ENCODE measurements at regions not wholly inside any gene's neighbourhood (a gene's known extent, or its start where the extent isn't known, plus 50 kb on each side); places are given as distances from the start of the nearest gene placed in this dataset.

DNA sequence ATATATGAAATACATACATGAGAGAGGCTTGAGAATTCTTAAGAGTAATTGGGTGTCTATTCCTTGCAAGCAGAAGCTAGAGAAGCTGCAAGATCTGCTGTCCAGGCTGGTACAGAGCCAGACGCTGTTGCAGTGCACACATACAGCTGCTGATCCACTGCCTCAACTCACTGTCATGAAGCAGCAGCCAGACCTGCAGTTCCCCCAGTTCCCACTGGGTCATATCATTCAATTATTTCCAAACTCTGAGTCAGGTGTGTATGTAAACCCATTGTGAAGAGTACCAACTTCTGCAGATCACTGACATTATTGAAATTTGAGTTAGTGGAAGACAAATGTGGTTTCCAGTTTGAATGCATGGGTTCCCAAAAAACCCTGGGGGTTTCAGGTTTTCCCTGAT, 1212.8 kb upstream of the ADGRL3 start:
- Histone ChIP-seq H2AFZ (no peak overlapping the region), H3K27me3 (ENCODE audit: insufficient read depth) (no peaks in the 10 kb centered on the region), H3K36me3 (ENCODE audit: insufficient read depth) (no peaks in the 10 kb centered on the region), H3F3A (replicated peaks; ENCODE audit: low read depth) (no peaks in the 10 kb centered on the region), H3K9me2 (ENCODE audit: insufficient read depth) (no peaks in the 10 kb centered on the region), H3K4me1 (ENCODE audit: insufficient read depth) (no peaks in the 10 kb centered on the region), H3K79me2 (replicated peaks; ENCODE audit: insufficient read depth) (no peaks in the 10 kb centered on the region), H3K27ac (ENCODE audit: low read depth) (no peak overlapping the region), H4K20me1 (replicated peaks; ENCODE audit: insufficient read depth) (no peaks in the 10 kb centered on the region), H3K4me2 (no peak overlapping the region), H3K4me3 (no peak overlapping the region)
- Mint-ChIP-seq H3K27ac (no peak overlapping the region), H3K4me3 (no peak overlapping the region), H3K27me3 (ENCODE audit: insufficient read depth, low read depth, poor library complexity) (no peaks in the 10 kb centered on the region), H3K4me1 (no peaks in the 10 kb centered on the region), H3K9me3 (no peaks in the 10 kb centered on the region), H3K36me3 (ENCODE audit: low read depth) (no peaks in the 10 kb centered on the region)
- no peak for TF ChIP-seq EZH2 (IDR thresholded peaks at IDR 0.05; ENCODE audit: low read depth, unreplicated experiment)
- no peak for DNase-seq (ENCODE audit: low spot score)
- ATAC-seq: no peak

DNA sequence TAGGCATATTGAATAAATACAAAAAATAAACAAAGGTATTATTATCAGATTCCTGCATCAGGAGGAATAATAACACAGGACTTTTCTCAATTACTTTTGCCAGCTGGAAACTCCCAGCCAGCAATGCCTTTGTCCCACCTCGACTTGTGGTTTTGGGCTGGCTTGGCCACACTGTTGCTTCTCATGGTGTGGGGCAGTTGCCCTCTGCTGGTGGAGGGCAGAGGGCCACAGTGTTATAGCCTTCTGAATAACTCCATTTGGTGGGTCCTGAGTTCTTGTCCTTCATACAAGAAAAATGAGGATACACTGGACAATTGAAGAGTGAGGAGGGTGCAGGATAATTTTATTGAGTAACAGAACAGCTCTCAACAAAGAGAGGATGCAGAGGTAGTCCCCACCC, 1206.0 kb upstream of the ADGRL3 start:
- H3K4me1 ChIP-seq (ENCODE audit: insufficient read depth): no peaks in the 10 kb centered on the region
- no peaks in the 10 kb centered on the region for H4K20me1 ChIP-seq (replicated peaks; ENCODE audit: insufficient read depth)
- H3K36me3 Mint-ChIP-seq (ENCODE audit: low read depth): peaks cover 31% of the 10 kb centered on the region
- no peak for ATAC-seq
- no peaks in the 10 kb centered on the region for H3K27me3 Mint-ChIP-seq (ENCODE audit: insufficient read depth, low read depth, poor library complexity)
- H3K27ac Mint-ChIP-seq: no peak overlapping the region
- no peaks in the 10 kb centered on the region; the same call in 1 of the 2 replicates for H3K9me2 ChIP-seq (ENCODE audit: insufficient read depth)
- no peaks in the 10 kb centered on the region for H3K4me1 Mint-ChIP-seq
- H3K4me3 Mint-ChIP-seq: no peak overlapping the region
- no peak for DNase-seq (ENCODE audit: low spot score)
- H3K27ac ChIP-seq (ENCODE audit: low read depth): no peak overlapping the region
- no peaks in the 10 kb centered on the region for H3F3A ChIP-seq (replicated peaks; ENCODE audit: low read depth)
- H3K4me3 ChIP-seq: no peak overlapping the region
- peak; percentile 24 to 47; a peak in 3 of 4 replicates for TF ChIP-seq CTCF (conservative IDR thresholded peaks at IDR 0.05; ENCODE audit: low read depth in 2 of 2)
- no peak for TF ChIP-seq NANOG (IDR thresholded peaks at IDR 0.05; ENCODE audit: borderline replicate concordance)
- TF ChIP-seq ZNF331 (CRISPR knock-in tag; IDR thresholded peaks at IDR 0.05; ENCODE audit: low read depth): no peak
- TF ChIP-seq, protein P1, sequence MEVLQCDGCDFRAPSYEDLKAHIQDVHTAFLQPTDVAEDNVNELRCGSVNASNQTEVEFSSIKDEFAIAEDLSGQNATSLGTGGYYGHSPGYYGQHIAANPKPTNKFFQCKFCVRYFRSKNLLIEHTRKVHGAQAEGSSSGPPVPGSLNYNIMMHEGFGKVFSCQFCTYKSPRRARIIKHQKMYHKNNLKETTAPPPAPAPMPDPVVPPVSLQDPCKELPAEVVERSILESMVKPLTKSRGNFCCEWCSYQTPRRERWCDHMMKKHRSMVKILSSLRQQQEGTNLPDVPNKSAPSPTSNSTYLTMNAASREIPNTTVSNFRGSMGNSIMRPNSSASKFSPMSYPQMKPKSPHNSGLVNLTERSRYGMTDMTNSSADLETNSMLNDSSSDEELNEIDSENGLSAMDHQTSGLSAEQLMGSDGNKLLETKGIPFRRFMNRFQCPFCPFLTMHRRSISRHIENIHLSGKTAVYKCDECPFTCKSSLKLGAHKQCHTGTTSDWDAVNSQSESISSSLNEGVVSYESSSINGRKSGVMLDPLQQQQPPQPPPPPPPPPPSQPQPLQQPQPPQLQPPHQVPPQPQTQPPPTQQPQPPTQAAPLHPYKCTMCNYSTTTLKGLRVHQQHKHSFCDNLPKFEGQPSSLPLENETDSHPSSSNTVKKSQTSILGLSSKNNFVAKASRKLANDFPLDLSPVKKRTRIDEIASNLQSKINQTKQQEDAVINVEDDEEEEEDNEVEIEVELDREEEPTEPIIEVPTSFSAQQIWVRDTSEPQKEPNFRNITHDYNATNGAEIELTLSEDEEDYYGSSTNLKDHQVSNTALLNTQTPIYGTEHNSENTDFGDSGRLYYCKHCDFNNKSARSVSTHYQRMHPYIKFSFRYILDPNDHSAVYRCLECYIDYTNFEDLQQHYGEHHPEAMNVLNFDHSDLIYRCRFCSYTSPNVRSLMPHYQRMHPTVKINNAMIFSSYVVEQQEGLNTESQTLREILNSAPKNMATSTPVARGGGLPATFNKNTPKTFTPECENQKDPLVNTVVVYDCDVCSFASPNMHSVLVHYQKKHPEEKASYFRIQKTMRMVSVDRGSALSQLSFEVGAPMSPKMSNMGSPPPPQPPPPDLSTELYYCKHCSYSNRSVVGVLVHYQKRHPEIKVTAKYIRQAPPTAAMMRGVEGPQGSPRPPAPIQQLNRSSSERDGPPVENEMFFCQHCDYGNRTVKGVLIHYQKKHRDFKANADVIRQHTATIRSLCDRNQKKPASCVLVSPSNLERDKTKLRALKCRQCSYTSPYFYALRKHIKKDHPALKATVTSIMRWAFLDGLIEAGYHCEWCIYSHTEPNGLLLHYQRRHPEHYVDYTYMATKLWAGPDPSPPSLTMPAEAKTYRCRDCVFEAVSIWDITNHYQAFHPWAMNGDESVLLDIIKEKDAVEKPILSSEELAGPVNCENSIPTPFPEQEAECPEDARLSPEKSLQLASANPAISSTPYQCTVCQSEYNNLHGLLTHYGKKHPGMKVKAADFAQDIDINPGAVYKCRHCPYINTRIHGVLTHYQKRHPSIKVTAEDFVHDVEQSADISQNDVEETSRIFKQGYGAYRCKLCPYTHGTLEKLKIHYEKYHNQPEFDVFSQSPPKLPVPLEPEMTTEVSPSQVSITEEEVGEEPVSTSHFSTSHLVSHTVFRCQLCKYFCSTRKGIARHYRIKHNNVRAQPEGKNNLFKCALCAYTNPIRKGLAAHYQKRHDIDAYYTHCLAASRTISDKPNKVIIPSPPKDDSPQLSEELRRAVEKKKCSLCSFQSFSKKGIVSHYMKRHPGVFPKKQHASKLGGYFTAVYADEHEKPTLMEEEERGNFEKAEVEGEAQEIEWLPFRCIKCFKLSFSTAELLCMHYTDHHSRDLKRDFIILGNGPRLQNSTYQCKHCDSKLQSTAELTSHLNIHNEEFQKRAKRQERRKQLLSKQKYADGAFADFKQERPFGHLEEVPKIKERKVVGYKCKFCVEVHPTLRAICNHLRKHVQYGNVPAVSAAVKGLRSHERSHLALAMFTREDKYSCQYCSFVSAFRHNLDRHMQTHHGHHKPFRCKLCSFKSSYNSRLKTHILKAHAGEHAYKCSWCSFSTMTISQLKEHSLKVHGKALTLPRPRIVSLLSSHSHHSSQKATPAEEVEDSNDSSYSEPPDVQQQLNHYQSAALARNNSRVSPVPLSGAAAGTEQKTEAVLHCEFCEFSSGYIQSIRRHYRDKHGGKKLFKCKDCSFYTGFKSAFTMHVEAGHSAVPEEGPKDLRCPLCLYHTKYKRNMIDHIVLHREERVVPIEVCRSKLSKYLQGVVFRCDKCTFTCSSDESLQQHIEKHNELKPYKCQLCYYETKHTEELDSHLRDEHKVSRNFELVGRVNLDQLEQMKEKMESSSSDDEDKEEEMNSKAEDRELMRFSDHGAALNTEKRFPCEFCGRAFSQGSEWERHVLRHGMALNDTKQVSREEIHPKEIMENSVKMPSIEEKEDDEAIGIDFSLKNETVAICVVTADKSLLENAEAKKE (CRISPR knock-in tag; IDR thresholded peaks at IDR 0.05): no peak
- TF ChIP-seq EZH2phosphoT487 (IDR thresholded peaks at IDR 0.05; ENCODE audit: unreplicated experiment): no peak
- no peak for TF ChIP-seq EZH2 (IDR thresholded peaks at IDR 0.05; ENCODE audit: low read depth, unreplicated experiment)
- no peaks in the 10 kb centered on the region for H3K79me2 ChIP-seq (replicated peaks; ENCODE audit: insufficient read depth)
- H3K4me2 ChIP-seq: no peak overlapping the region
- H3K27me3 ChIP-seq (ENCODE audit: insufficient read depth): no peaks in the 10 kb centered on the region
- no peak overlapping the region for H2AFZ ChIP-seq
- H3K9me3 Mint-ChIP-seq: peaks cover 52% of the 10 kb centered on the region
- H3K36me3 ChIP-seq (ENCODE audit: insufficient read depth): peaks cover 5% of the 10 kb centered on the region; the same call in 1 of the 2 replicates
